Keratinocyte (primary cell): ENCODE measurements at regions not wholly inside any gene's neighbourhood (a gene's known extent, or its start where the extent isn't known, plus 50 kb on each side); places are given as distances from the start of the nearest gene placed in this dataset.

Experiments
- EZH2 ChIP-seq: IDR thresholded peaks from one replicate; pipeline ENCODE4 v1.6.1; 2012; ENCODE audit warnings: inconsistent platforms, mild to moderate bottlenecking, low read length, moderate library complexity
- TF ChIP-seq, protein P1 (sequence below), 3 experiments: IDR thresholded peaks in 1 of 3; conservative IDR thresholded peaks in 1 of 3; optimal IDR thresholded peaks in 1 of 3; 2 replicates in 2 of 3; 3 replicates in 1 of 3; pipeline versions ENCODE3 to v1.5.1; 2011; ENCODE audit warnings: low read length in 3 of 3, mild to moderate bottlenecking in 3 of 3, moderate library complexity in 2 of 3, control low read depth in 1 of 3, inconsistent platforms in 1 of 3; ENCODE audit not compliant: insufficient read depth in 2 of 3; ENCODE audit errors: extremely low read depth in 1 of 3

DNA sequence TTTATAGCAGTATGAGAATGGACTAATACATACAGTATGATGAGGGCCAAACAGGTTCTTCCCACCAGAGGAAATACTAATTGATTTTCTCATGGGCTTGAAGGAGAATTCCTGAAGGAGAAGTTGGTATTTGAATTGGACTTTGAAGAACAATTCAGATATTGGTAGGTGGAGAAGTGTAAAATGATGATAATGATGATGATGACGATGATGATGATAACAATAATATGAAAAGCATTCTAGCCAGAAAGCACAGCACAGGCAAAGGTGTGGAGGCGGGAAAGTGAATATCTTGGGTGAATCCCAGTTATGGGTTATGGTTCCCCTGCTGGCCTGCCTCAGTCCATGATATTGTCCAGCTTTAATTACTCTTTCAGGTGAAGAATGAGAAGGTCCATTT is 562.4 kb upstream of the SALL1 start:
- TF ChIP-seq, protein P1, sequence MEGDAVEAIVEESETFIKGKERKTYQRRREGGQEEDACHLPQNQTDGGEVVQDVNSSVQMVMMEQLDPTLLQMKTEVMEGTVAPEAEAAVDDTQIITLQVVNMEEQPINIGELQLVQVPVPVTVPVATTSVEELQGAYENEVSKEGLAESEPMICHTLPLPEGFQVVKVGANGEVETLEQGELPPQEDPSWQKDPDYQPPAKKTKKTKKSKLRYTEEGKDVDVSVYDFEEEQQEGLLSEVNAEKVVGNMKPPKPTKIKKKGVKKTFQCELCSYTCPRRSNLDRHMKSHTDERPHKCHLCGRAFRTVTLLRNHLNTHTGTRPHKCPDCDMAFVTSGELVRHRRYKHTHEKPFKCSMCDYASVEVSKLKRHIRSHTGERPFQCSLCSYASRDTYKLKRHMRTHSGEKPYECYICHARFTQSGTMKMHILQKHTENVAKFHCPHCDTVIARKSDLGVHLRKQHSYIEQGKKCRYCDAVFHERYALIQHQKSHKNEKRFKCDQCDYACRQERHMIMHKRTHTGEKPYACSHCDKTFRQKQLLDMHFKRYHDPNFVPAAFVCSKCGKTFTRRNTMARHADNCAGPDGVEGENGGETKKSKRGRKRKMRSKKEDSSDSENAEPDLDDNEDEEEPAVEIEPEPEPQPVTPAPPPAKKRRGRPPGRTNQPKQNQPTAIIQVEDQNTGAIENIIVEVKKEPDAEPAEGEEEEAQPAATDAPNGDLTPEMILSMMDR (optimal IDR thresholded peaks at IDR 0.05 in 1 of 3, IDR thresholded peaks at IDR 0.05 in 1 of 3, conservative IDR thresholded peaks at IDR 0.05 in 1 of 3; ENCODE audit: extremely low read depth in 1 of 3, insufficient read depth in 2 of 3, low read length in 3 of 3) = no peak
- no peak for TF ChIP-seq EZH2
